ENCODE measurements at regions not wholly inside any gene's neighbourhood (a gene's known extent, or its start where the extent isn't known, plus 50 kb on each side); places are given as distances from the start of the nearest gene placed in this dataset.
"Not testable (repeated sequence)": the region's sequence is repeated elsewhere in the genome, so short reads cannot be mapped to it uniquely, and the experiment has no call there.

- H3K4me3 ChIP-seq (ENCODE audit: low read depth, low read length): no peak overlapping the region
Measured at GRCh38 chr9:33690143-33690933, 105.0 kb upstream of the PRSS3 start.

- H3K4me3 ChIP-seq (ENCODE audit: low read depth, low read length): no peak overlapping the region
Measured at GRCh38 chr9:33695299-33695698, 100.1 kb upstream of the PRSS3 start.

DNA sequence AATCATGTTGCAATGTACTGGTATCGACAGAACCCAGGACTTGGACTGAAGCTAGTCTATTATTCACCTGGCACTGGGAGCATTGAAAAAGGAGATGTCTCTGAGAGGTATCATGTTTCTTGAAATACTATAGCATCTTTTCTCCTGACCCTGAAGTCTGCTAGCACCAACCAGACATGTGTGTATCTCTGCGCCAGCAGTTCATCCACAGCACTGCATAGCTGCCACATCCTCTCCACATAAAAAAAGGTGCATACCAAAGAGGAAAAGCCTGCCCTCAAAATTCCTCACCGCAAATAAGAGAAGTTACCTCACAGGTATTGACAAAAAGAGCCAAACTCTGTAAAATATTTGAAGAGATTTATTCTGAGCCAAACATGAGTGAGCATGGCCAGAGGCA is 99.5 kb upstream of the PRSS3 start:
- no peak overlapping the region for H3K4me3 ChIP-seq (ENCODE audit: low read depth, low read length)

DNA sequence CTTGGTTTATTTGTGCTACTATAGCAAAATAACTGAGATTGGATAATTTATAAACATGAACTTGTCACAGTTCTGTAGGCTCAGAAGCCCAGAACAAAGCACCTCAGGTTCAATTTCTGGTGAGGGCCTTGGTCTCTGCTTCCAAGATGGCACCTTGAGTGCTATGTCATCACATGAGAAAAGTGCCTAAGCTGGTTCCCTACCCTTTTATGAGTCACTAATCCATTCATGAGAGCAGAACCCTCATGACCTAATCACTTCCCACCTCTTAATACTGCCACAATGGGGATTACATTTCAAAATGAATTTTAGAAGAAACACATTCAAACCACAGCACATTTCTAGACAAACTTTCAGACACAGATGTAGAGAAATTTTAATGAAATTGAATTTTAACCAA is 98.2 kb upstream of the PRSS3 start:
- H3K4me3 ChIP-seq (ENCODE audit: low read depth, low read length): no peak overlapping the region

- no peak overlapping the region for H3K4me3 ChIP-seq (ENCODE audit: low read depth, low read length)
Measured at GRCh38 chr9:33698267-33698666, 97.1 kb upstream of the PRSS3 start.

DNA sequence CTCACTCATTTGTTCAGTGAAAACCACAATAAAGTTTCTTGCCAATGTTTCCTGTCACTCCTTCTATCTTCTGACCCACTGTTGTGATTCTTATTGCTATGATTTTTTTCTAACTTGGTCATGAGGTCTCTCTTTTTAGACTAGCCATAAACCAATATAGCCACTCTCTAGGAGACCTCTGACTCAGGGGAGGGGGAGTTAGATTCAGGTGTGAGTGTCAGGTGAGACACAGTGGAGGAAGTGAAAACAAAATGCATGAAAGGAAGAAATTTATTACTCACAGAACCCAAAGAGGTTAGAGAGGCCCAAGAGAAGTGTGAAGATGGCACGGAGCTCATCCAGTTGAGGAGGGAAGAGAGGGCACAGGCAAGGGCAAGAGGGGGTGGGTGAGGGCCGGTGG is 94.4 kb upstream of the PRSS3 start:
- H3K4me3 ChIP-seq (ENCODE audit: low read depth, low read length): not testable (repeated sequence)

DNA sequence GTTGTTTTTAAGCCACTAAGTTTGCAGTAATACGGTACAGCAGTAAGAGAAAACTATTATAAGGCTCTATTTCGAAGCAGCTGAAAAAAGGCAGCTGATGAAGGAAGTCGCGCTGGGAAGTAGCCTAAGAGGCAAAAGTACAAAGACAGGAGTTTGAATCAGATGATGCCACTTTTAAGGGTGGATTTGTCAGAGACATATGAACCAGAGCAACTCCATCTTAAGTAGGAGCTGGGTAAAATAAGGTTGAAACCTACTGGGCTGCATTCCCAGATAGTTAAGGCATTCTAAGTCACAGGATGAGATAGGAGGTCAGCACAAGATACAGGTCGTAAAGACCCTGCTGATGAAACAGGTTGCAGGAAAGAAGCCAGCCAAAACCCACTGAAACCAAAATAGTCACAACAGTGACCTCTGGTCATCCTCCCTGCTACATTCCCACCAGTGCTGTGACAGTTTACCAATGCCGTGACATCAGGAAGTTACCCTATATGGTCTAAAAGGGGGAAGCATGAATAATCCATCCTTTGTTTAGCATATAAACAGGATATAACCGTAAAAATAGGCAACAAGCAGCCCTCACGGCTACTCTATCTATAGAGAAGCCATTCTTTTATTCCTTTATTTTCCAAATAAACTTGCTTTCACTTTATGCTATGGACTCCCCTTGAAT is 91.8 kb upstream of the PRSS3 start:
- H3K4me3 ChIP-seq (ENCODE audit: low read depth, low read length): no peak overlapping the region

DNA sequence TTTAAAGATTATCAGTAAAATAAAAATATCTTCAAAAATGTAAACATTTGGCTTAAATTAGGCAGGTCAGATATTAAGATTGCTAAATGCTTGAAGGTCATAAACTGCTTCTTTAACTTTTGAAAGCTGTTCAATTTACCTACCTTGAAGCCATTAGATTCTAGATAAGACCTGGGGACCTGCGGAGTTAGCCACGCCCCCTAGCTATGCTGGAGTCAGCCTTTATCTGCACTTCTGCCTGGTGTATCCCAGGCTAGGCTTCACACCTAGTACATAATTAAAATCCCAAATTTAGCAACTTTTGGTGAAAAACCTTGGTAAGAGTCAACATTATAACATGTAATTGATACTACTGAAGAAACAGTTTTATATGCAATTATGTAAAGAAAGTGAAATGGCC is 89.9 kb upstream of the PRSS3 start:
- not testable (repeated sequence) for H3K4me3 ChIP-seq (ENCODE audit: low read depth, low read length)

GRCh38 chr9:33708441-33708840 is 86.9 kb upstream of the PRSS3 start:
- H3K4me3 ChIP-seq (ENCODE audit: low read depth, low read length): no peak overlapping the region

DNA sequence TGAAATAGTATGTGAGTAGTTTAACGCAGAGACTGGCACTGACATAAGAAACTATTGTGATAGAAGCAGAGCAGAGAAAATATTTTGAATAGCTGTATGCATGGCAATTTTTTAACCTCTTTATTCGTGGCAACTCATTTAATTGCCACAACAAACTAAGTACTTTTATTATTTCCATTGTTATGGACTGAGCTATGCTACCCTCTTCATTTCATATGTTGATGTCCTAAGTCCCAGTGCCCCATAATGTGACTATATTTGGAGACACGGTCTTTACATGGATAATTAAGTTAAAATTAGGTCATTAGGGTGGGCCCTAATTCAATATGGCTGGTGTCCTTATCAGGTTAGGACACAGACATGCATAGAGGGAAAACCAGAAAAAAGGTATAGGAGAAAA is 86.1 kb upstream of the PRSS3 start:
- no peak overlapping the region for H3K4me3 ChIP-seq (ENCODE audit: low read depth, low read length)

GRCh38 chr9:33711418-33711817 is 83.9 kb upstream of the PRSS3 start:
- H3K4me3 ChIP-seq (ENCODE audit: low read depth, low read length): not testable (repeated sequence)

GRCh38 chr9:33714989-33715388 is 80.4 kb upstream of the PRSS3 start:
- H3K4me3 ChIP-seq (ENCODE audit: low read depth, low read length): no peak overlapping the region

DNA sequence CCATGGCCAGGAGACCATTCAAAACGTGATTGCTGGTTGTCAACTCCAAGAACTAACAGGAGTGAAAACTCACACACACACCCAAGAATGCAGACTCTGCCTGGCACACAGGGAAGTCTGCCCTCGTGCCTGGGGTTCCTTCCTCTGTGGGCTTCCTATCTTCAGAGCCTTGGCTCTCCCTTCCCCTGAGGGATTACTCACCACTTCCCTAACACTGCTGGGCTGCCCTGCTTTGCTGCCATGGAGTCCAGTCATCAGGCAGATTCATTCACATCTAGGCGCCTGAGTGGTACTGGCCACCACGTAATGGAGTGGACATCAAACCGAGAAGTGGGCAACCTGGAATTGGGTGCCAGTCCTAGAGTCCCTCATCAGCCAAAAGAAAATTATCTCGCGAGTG is 76.4 kb upstream of the PRSS3 start:
- H3K4me3 ChIP-seq (ENCODE audit: low read depth, low read length): no peak overlapping the region

GRCh38 chr9:33719581-33720374 is 75.6 kb upstream of the PRSS3 start:
- H3K4me3 ChIP-seq (ENCODE audit: low read depth, low read length): no peak overlapping the region

- H3K4me3 ChIP-seq (ENCODE audit: low read depth, low read length): no peak overlapping the region
Measured at GRCh38 chr9:33721674-33722358, 73.5 kb upstream of the PRSS3 start.

- no peak overlapping the region for H3K4me3 ChIP-seq (ENCODE audit: low read depth, low read length)
Measured at GRCh38 chr9:33722359-33722675, 73.0 kb upstream of the PRSS3 start.

GRCh38 chr9:33728613-33729012 is 66.7 kb upstream of the PRSS3 start:
- H3K4me3 ChIP-seq (ENCODE audit: low read depth, low read length): no peak overlapping the region

GRCh38 chr9:33731142-33731541 is 64.2 kb upstream of the PRSS3 start:
- no peak overlapping the region for H3K4me3 ChIP-seq (ENCODE audit: low read depth, low read length)

GRCh38 chr9:33731625-33732024 is 63.7 kb upstream of the PRSS3 start:
- no peak overlapping the region for H3K4me3 ChIP-seq (ENCODE audit: low read depth, low read length)

GRCh38 chr9:33734247-33734940 is 61.0 kb upstream of the PRSS3 start:
- H3K4me3 ChIP-seq (ENCODE audit: low read depth, low read length): not testable (repeated sequence)

All from iPS-11a (cell line).